Chondrocyte (in vitro differentiated cells): ENCODE measurements at regions not wholly inside any gene's neighbourhood (a gene's known extent, or its start where the extent isn't known, plus 50 kb on each side); places are given as distances from the start of the nearest gene placed in this dataset.

ENCODE experiments used
- DNase-seq: peaks from one replicate; pipeline ENCODE4 v3.0.0; 2021; ENCODE audit warnings: mixed read lengths, low spot score
- H3K27ac Mint-ChIP-seq: one replicate; pipeline ENCODE4 v1.8.0; 2021; ENCODE audit warnings: mild to moderate bottlenecking, moderate library complexity, mixed read lengths; ENCODE audit not compliant: unreplicated experiment
- H3K27me3 Mint-ChIP-seq: 2 replicates; pipeline ENCODE4 v1.8.0; 2021; ENCODE audit warnings: low read depth, mixed read lengths
- H3K36me3 Mint-ChIP-seq: 2 replicates; pipeline ENCODE4 v1.8.0; 2021; ENCODE audit warnings: low read depth, mixed read lengths
- H3K4me1 Mint-ChIP-seq: 2 replicates; pipeline ENCODE4 v1.8.0; 2021; ENCODE audit warnings: low read depth, mild to moderate bottlenecking, mixed read lengths
- H3K4me3 Mint-ChIP-seq: one replicate; pipeline ENCODE4 v1.8.0; 2021; ENCODE audit warnings: mild to moderate bottlenecking, moderate library complexity, mixed read lengths; ENCODE audit not compliant: unreplicated experiment
- H3K9me3 Mint-ChIP-seq: 2 replicates; pipeline ENCODE4 v1.8.0; 2021; ENCODE audit warnings: low read depth, mixed read lengths
- TF ChIP-seq, protein P1 (sequence below): fragments of 200-600 bp; sonication (generic); IDR thresholded peaks from 2 replicates; pipeline ENCODE4 v1.5.0; 2021; ENCODE audit warnings: antibody characterized with exemption, mild to moderate bottlenecking, moderate library complexity

DNA sequence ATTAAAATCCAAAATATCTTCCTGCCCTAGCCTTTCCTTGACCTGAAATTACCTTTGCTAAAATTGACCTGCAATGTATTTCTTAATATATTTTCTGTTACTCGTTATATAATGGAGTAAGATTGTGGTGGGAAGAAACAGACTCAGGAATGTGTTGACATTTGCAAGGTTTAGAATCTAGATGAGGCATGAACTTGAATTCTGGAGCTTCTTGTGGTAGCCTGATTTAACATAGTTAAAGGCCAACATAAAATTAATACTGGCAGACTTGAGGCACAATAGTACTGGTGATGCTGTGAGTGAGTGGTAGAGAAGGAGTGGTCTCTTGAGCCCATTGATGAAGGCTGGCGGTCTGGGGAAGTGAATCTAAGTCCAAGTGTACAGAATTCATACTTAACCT is 197.9 kb upstream of the SPRY1 start:
- DNase-seq, result no peak
- peaks cover 24% of the 10 kb centered on the region for H3K4me1 Mint-ChIP-seq
- no peaks in the 10 kb centered on the region for H3K36me3 Mint-ChIP-seq
- TF ChIP-seq, protein P1, sequence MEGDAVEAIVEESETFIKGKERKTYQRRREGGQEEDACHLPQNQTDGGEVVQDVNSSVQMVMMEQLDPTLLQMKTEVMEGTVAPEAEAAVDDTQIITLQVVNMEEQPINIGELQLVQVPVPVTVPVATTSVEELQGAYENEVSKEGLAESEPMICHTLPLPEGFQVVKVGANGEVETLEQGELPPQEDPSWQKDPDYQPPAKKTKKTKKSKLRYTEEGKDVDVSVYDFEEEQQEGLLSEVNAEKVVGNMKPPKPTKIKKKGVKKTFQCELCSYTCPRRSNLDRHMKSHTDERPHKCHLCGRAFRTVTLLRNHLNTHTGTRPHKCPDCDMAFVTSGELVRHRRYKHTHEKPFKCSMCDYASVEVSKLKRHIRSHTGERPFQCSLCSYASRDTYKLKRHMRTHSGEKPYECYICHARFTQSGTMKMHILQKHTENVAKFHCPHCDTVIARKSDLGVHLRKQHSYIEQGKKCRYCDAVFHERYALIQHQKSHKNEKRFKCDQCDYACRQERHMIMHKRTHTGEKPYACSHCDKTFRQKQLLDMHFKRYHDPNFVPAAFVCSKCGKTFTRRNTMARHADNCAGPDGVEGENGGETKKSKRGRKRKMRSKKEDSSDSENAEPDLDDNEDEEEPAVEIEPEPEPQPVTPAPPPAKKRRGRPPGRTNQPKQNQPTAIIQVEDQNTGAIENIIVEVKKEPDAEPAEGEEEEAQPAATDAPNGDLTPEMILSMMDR, result no peak
- no peaks in the 10 kb centered on the region for H3K27me3 Mint-ChIP-seq
- H3K27ac Mint-ChIP-seq, result no peak overlapping the region
- H3K9me3 Mint-ChIP-seq, result no peaks in the 10 kb centered on the region
- no peak overlapping the region for H3K4me3 Mint-ChIP-seq

DNA sequence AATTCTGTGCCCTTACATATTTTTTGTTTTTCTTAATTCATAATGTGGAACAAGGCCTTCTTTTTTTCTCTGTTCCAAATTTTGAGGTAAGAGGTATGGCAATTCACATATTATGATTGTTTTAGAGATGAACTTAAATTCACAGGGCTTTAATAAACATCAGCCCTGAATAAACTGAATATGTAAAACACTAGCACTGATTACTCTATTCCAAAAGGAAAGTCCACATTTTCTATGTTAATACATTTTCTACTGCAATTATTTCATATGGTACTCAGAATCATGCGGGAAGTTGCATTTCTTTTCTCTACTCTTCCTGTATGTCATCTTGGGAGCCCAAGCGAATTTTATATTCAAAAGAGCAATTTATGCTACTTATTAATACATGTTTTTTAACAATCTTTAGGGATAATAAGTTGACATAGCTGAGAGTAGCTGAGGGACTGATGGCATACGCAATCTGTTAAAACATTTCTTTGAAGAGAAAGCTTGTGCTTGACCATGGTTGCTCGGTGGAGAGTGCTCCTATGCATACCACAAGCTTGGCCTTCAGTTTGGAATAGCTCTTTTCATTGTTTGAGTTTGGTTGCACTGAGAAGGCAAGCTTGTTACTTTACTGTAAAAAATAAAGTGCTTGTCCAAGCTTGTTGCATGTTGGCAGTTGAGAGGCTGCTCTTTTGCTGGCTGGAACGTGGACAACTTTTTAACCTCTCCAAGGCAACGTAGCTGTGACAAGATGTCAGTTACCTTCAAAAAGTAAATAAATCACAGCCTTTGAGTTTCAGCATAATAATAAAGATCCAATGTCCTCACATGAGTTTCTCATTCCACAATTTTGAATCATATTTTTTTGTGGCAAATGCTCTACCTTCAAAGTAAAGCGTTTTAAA is 196.3 kb upstream of the SPRY1 start:
- no peaks in the 10 kb centered on the region for H3K27me3 Mint-ChIP-seq

DNA sequence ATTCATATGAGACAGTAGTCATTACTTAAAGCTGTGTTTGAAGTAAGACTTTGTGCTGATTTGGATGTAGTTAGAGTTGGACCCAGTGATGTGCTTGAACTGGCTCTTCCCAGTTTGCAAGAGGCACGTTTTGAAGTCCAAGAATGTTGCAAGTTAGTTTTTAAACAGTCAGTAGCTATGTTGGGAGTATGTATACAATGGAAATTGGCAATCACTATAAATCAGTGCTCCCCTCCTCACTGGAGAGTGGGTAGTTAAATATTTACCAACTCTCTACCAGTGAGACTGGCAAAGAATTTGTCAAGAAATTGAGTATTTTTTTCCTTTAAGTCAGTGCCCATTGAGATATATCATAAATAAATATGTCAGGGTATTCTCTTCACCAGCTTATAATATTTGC is 191.9 kb upstream of the SPRY1 start:
- Mint-ChIP-seq H3K9me3 (peaks cover 3% of the 10 kb centered on the region), H3K27me3 (no peaks in the 10 kb centered on the region), H3K36me3 (no peaks in the 10 kb centered on the region), H3K27ac (no peak overlapping the region), H3K4me3 (no peak overlapping the region), H3K4me1 (peaks cover 49% of the 10 kb centered on the region)
- TF ChIP-seq, protein P1, result no peak
- DNase-seq, result no peak

More for the DNA sequence above, 196.3 kb upstream of the SPRY1 start:
- no peaks in the 10 kb centered on the region for H3K36me3 Mint-ChIP-seq
- peaks cover 38% of the 10 kb centered on the region for H3K4me1 Mint-ChIP-seq
- TF ChIP-seq, protein P1, result no peak
- H3K27ac Mint-ChIP-seq, result peak overlapping the region; percentile 30
- no peak for DNase-seq
- peaks cover 3% of the 10 kb centered on the region for H3K9me3 Mint-ChIP-seq
- H3K4me3 Mint-ChIP-seq, result no peak overlapping the region

DNA sequence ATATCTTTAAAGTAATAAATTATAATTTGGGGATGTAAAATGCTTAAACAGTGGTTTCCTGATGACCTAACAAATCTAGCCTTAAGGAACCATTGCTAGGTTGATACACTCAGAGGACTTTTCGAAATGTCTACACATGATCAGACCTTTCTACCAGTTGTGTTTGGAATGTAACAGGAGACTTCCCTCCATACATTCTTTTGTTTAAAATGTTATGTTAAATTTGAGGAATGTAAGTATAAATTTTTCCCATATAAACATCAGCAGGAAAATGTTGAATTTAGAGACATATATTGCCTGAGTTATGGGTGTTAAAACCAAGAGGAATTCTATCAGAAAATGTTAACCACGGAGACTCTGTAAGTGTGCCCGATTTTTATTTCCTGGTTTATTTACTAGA is 190.6 kb upstream of the SPRY1 start:
- DNase-seq, result no peak
- peaks cover 37% of the 10 kb centered on the region for H3K4me1 Mint-ChIP-seq

DNA sequence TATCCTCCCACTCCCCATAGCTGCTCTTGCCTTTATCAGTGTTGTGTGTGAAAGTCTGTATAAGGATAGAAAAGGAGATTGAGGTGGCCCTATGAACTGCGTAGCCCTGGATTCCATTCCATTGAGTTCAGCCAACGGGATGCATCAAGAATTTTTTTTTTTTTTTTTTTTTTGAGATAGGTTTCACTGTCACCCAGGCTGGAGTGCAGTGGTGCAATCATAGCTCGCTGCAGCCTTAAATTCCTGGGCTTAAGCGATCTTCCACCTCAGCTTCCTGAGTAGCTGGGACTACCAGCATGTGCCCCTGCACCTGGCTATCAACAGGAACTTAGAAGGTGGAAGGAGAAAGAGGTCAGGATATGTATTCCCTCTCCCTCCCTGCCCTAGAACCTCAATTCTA is 187.2 kb upstream of the SPRY1 start:
- H3K36me3 Mint-ChIP-seq, result no peaks in the 10 kb centered on the region
- no peak overlapping the region for H3K4me3 Mint-ChIP-seq
- H3K27me3 Mint-ChIP-seq, result no peaks in the 10 kb centered on the region
- H3K27ac Mint-ChIP-seq, result no peak overlapping the region
- DNase-seq, result no peak
- TF ChIP-seq, protein P1, result no peak
- H3K4me1 Mint-ChIP-seq, result peaks cover 38% of the 10 kb centered on the region
- peaks cover 3% of the 10 kb centered on the region for H3K9me3 Mint-ChIP-seq

More for the DNA sequence above, 190.6 kb upstream of the SPRY1 start:
- Mint-ChIP-seq H3K4me3 (peak overlapping the region; percentile 28), H3K27me3 (no peaks in the 10 kb centered on the region), H3K9me3 (peaks cover 6% of the 10 kb centered on the region), H3K36me3 (no peaks in the 10 kb centered on the region), H3K27ac (peak overlapping the region; percentile 73)
- TF ChIP-seq, protein P1, result no peak
